HL-60 (cell line): ENCODE measurements at regions not wholly inside any gene's neighbourhood (a gene's known extent, or its start where the extent isn't known, plus 50 kb on each side); places are given as distances from the start of the nearest gene placed in this dataset.

Experiments
- DNase-seq, 2 experiments: peaks; one replicate each; pipeline ENCODE4 v3.0.0-alpha.2; 2010 to 2020; ENCODE audit warnings: low read depth in 1 of 2, low spot score in 1 of 2
- H3K27ac ChIP-seq: fragments of 250-450 bp; sonication (Bioruptor Pico); replicated peaks from 2 replicates; pipeline ENCODE4 v1.5.1; 2020; ENCODE audit warnings: mild to moderate bottlenecking, moderate library complexity
- H3K27me3 ChIP-seq: fragments of 250-450 bp; sonication (Bioruptor Pico); 2 replicates; pipeline ENCODE4 v1.5.1; 2021; ENCODE audit warnings: mild to moderate bottlenecking, moderate library complexity; ENCODE audit not compliant: insufficient read depth, poor library complexity, severe bottlenecking
- H3K4me3 ChIP-seq: replicated peaks from 2 replicates; pipeline ENCODE4 v1.5.1; 2011; ENCODE audit warnings: mild to moderate bottlenecking, control low read depth, low read length; ENCODE audit not compliant: insufficient read depth
- CTCF ChIP-seq: IDR thresholded peaks from one replicate; pipeline ENCODE4 v1.5.1; 2011; ENCODE audit warnings: low read length, control low read depth, inconsistent platforms; ENCODE audit not compliant: insufficient read depth
- GABPA ChIP-seq: IDR thresholded peaks from 2 replicates; pipeline ENCODE4 v1.6.1; 2012; ENCODE audit warnings: low read depth
- POLR2AphosphoS5 ChIP-seq: IDR thresholded peaks from 2 replicates; pipeline ENCODE4 v1.6.1; 2012; ENCODE audit warnings: low read depth
- REST ChIP-seq: IDR thresholded peaks from 2 replicates; pipeline ENCODE4 v1.6.1; 2012; ENCODE audit warnings: low read depth; ENCODE audit not compliant: insufficient replicate concordance
- SPI1 ChIP-seq: IDR thresholded peaks from 2 replicates; pipeline ENCODE4 v1.6.1; 2012; ENCODE audit warnings: low read depth, mild to moderate bottlenecking, borderline replicate concordance

- DNase-seq: no peak
- Histone ChIP-seq H3K4me3 (no peak overlapping the region), H3K27me3 (no peaks in the 10 kb centered on the region), H3K27ac (no peak overlapping the region)
- no peak for TF ChIP-seq POLR2AphosphoS5
- TF ChIP-seq SPI1: no peak
- no peak for TF ChIP-seq REST
- no peak for TF ChIP-seq GABPA
- TF ChIP-seq CTCF: no peak
These were observed 54.7 kb upstream of the TRPM1 start for GRCh38 chr15:31156226-31156625.

DNA sequence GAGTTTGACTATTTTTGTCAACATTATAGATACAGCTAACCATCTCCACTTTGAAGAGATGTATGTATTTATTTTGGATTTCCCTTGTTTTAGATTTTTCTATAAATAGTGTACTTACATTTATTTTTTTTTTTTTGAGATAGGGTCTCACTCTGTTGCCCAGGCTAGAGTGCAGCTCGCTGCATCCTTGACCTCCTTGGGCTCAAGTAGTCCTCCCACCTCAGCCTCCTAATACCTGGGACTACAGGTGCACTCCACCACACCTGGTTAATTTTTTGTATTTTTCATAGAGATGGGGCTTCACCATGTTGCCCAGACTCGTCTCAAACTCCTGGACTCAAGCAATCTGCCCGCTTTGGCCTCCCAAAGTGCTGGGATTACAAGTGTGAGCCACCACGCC, 55.3 kb upstream of the TRPM1 start:
- Histone ChIP-seq H3K27ac (no peak overlapping the region), H3K4me3 (no peak overlapping the region), H3K27me3 (no peaks in the 10 kb centered on the region)
- no peak for DNase-seq
- no peak for TF ChIP-seq CTCF
- TF ChIP-seq POLR2AphosphoS5: no peak
- no peak for TF ChIP-seq GABPA
- no peak for TF ChIP-seq SPI1
- no peak for TF ChIP-seq REST

- Histone ChIP-seq H3K27ac (no peak overlapping the region), H3K4me3 (no peak overlapping the region), H3K27me3 (no peaks in the 10 kb centered on the region)
- TF ChIP-seq GABPA: no peak
- TF ChIP-seq POLR2AphosphoS5: no peak
- TF ChIP-seq SPI1: no peak
- TF ChIP-seq CTCF: no peak
- TF ChIP-seq REST: no peak
- DNase-seq: no peak
These were observed 56.1 kb upstream of the TRPM1 start for GRCh38 chr15:31157644-31158069.
